ENCODE measurements at regions not wholly inside any gene's neighbourhood (a gene's known extent, or its start where the extent isn't known, plus 50 kb on each side); places are given as distances from the start of the nearest gene placed in this dataset.

DNA sequence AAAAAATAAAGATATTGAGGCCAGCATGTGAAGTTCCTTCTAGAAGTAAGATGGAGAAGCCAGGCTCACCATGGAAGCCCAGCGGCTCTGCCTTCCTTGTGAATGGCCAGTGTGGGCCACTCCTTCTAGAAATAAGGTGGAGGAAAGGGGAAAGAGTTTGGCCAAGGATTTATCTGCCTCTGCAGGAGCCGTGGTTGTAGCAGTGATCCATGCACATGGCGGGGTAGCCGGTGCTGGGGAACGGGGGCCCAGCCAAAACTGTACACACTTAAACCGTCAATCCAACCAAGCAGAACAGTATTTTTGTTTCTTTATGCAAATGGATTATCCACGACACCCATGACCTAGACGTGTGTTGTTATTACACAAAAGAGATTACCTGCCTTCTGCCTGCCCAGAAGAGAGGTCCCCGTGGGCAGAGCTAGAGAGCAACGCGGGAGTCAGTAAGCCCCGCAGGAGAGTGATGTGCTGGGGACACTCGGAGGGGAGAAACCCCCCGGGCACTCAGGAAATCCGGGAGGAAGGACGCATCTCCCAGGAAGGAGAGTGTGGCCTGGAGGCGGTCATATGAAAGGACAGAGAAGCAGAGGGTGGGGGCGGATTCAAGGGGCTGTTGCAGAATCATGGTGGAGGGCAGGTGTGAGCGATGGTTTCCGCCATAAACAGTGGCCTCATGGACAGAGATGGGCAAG is 218.4 kb upstream of the PPP2R2D start:
- TF ChIP-seq CTCF (IDR thresholded peaks at IDR 0.05; ENCODE audit: poor library complexity, severe bottlenecking) (no peak), POLR2AphosphoS5 (IDR thresholded peaks at IDR 0.05) (no peak), SMC3 (conservative IDR thresholded peaks at IDR 0.05; ENCODE audit: poor library complexity) (no peak), MXI1 (conservative IDR thresholded peaks at IDR 0.05; ENCODE audit: poor library complexity, severe bottlenecking) (no peak), REST (IDR thresholded peaks at IDR 0.05; ENCODE audit: borderline replicate concordance) (no peak), EP300 (conservative IDR thresholded peaks at IDR 0.05; ENCODE audit: poor library complexity, severe bottlenecking) (no peak), TAF1 (IDR thresholded peaks at IDR 0.05; ENCODE audit: low read depth) (no peak), EZH2 (IDR thresholded peaks at IDR 0.05; ENCODE audit: borderline replicate concordance, insufficient read depth, low read length, poor library complexity, severe bottlenecking) (no peak), RAD21 (conservative IDR thresholded peaks at IDR 0.05) (no peak)
- H4K20me1 ChIP-seq (ENCODE audit: insufficient read depth), result no peaks in the 10 kb centered on the region
- no peak overlapping the region for H3K4me2 ChIP-seq (ENCODE audit: low read length)
- no peaks in the 10 kb centered on the region for H3K79me2 ChIP-seq (replicated peaks; ENCODE audit: insufficient read depth, low read length)
- no peaks in the 10 kb centered on the region for H3K36me3 ChIP-seq (ENCODE audit: insufficient read depth, low read length)
- H2AFZ ChIP-seq (ENCODE audit: low read depth, low read length), result no peak overlapping the region
- no peak overlapping the region for H3K4me3 ChIP-seq (ENCODE audit: low read length)
- no peaks in the 10 kb centered on the region for H3K9me3 ChIP-seq (ENCODE audit: low read length)
- no peaks in the 10 kb centered on the region for H3F3A ChIP-seq (ENCODE audit: insufficient read depth, low read length, poor library complexity, severe bottlenecking)
- no peak overlapping the region for H3K9ac ChIP-seq (ENCODE audit: low read length)
- no peaks in the 10 kb centered on the region for H3K9me2 ChIP-seq (ENCODE audit: insufficient read depth, low read length)
- no peaks in the 10 kb centered on the region for H3K27me3 ChIP-seq (ENCODE audit: insufficient read depth, low read depth, low read length)
- H3K27ac ChIP-seq (ENCODE audit: low read length), result no peak overlapping the region

DNA sequence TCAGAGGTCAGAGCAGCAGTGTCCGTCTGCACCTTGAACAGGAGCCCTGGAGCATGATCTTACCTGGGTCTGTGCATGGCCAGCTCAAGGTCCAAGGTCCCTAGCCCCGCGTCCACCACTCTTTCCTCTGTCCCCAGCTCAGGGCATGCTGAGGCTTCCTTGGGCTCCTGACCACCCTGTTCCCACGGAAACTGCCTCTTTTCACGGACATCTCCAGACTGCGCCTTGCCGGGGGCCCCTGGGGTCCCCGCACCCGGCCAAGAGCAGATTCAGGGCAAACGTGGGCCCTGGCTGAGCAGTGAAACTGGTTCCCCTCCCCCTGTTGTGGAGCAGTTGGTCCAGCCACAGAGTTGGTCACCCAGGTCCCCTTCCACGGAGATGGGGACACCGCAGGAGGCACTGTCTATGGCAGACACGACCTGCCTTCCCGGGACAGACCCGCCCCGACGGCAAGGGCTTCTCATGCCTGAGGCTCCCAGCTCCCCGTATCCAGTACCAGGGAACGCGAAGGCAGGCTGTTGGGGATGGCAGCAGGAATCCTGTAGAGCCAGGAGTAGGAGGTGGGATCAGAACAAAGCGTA is 217.4 kb upstream of the PPP2R2D start:
- H3K4me2 ChIP-seq (ENCODE audit: low read length), result no peak overlapping the region
- no peaks in the 10 kb centered on the region for H3F3A ChIP-seq (ENCODE audit: insufficient read depth, low read length, poor library complexity, severe bottlenecking)
- H3K27ac ChIP-seq (ENCODE audit: low read length), result no peak overlapping the region
- no peaks in the 10 kb centered on the region for H3K9me3 ChIP-seq (ENCODE audit: low read length)
- no peak overlapping the region for H2AFZ ChIP-seq (ENCODE audit: low read depth, low read length)
- no peaks in the 10 kb centered on the region for H3K79me2 ChIP-seq (replicated peaks; ENCODE audit: insufficient read depth, low read length)
- no peak overlapping the region for H3K9ac ChIP-seq (ENCODE audit: low read length)
- H3K9me2 ChIP-seq (ENCODE audit: insufficient read depth, low read length), result no peaks in the 10 kb centered on the region
- H3K4me3 ChIP-seq (ENCODE audit: low read length), result no peak overlapping the region
- TF ChIP-seq POLR2AphosphoS5 (IDR thresholded peaks at IDR 0.05), result no peak
- no peak for TF ChIP-seq REST (IDR thresholded peaks at IDR 0.05; ENCODE audit: borderline replicate concordance)
- TF ChIP-seq EP300 (conservative IDR thresholded peaks at IDR 0.05; ENCODE audit: poor library complexity, severe bottlenecking), result no peak
- TF ChIP-seq MXI1 (conservative IDR thresholded peaks at IDR 0.05; ENCODE audit: poor library complexity, severe bottlenecking), result no peak
- TF ChIP-seq RAD21 (conservative IDR thresholded peaks at IDR 0.05), result no peak
- no peak for TF ChIP-seq EZH2 (IDR thresholded peaks at IDR 0.05; ENCODE audit: borderline replicate concordance, insufficient read depth, low read length, poor library complexity, severe bottlenecking)
- no peak for TF ChIP-seq TAF1 (IDR thresholded peaks at IDR 0.05; ENCODE audit: low read depth)
- TF ChIP-seq CTCF (IDR thresholded peaks at IDR 0.05; ENCODE audit: poor library complexity, severe bottlenecking), result no peak
- TF ChIP-seq SMC3 (conservative IDR thresholded peaks at IDR 0.05; ENCODE audit: poor library complexity), result no peak
- H4K20me1 ChIP-seq (ENCODE audit: insufficient read depth), result no peaks in the 10 kb centered on the region
- no peaks in the 10 kb centered on the region for H3K36me3 ChIP-seq (ENCODE audit: insufficient read depth, low read length)
- no peaks in the 10 kb centered on the region for H3K27me3 ChIP-seq (ENCODE audit: insufficient read depth, low read depth, low read length)
